Superior temporal gyrus (tissue), 1 donor: ENCODE measurements at regions not wholly inside any gene's neighbourhood (a gene's known extent, or its start where the extent isn't known, plus 50 kb on each side); places are given as distances from the start of the nearest gene placed in this dataset.

Source experiments
- DNase-seq: peaks from one replicate; pipeline ENCODE4 v3.0.0-alpha.2; 2016; ENCODE audit errors: extremely low spot score

- DNase-seq, result no peak
Measured at GRCh38 chr6:3643921-3644738, 107.4 kb downstream of the PXDC1 start.

GRCh38 chr6:3640868-3641267, 110.6 kb downstream of the PXDC1 start:
- no peak for DNase-seq

DNA sequence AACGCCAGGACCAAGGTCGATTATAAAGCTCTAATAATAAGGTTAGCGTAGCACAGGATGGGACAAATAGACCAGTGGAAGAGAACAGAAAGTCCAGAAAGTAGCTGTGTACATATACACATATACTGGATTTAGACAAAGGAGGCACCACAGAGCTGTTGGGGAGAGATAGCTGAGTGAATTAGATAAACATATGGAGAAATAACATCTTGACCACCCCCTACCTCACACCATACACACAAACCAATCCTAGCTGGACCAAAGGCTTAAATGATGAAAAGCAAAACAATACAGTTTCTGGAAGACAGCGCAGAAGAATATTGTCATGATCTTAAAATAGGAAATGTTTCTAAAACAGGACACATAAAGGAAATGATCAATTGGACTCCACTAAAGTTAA, 112.9 kb downstream of the PXDC1 start:
- no peak for DNase-seq

- no peak for DNase-seq
Measured at GRCh38 chr6:3636060-3636459, 115.5 kb downstream of the PXDC1 start.

GRCh38 chr6:3635482-3635881, 116.0 kb downstream of the PXDC1 start:
- DNase-seq, result no peak

DNA sequence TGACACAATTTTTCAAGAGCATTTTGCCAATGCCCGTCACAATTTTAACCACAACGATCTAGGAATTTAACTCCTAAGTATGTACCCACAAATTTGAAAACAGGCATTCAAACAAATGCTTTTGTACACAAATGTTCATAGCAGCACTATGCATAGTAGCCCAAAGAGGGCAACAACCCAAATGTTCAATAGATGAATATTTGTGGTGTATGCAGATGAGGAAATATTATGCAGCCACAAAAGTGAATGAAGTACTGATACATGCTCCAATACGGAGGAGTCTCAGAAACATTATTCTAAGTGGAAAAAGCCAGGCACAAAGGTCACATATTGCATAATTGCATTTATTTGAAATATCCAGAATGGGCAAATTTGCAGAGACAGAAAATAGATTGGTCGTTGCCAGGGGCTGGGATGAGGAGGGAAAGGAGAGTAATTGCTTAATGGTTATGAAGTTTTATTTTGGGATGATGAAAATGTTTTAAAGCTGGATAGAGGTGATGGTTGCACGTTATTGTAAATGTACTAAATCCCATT, 117.2 kb downstream of the PXDC1 start:
- no peak for DNase-seq

DNA sequence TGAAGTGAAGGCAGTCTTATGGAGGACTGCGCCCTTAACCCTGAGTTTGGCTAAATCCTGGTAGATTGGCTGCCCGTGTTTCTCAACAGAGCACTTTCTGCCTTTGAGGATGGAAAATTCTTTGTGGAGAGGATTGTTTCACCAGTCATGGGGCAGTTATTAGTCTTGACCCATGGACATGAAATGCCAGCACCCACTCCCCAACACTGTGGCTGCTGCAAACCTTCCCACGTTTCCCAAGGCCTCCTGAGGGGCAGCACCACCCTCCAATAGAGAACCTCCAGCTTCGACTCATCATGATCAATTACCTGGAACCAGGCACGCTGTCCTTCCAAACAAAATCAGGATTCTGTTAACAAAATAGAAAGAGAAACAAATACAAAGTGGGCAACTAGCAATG, 117.8 kb downstream of the PXDC1 start:
- no peak for DNase-seq

GRCh38 chr6:3631877-3632276, 119.6 kb downstream of the PXDC1 start:
- no peak for DNase-seq

DNA sequence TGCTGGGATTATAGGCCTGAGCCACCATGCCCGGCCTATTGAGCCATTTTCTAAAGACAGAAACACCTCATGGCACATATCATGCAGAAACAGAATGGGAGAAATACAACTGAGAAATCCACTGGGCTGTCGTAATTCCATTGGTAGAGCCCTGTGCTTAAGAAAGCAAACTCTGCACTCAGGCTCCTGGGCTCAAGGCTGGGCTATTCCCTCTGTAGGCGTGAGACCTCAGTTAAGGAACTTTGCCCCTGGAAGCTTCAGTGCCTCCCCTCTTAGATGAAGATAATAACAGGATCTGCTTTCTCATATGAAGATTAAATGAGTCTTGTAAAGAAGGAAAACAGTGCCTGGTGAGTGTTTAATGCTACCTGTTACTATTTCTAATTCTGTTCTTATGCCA, 120.3 kb downstream of the PXDC1 start:
- no peak for DNase-seq

GRCh38 chr6:3630258-3630835, 121.2 kb downstream of the PXDC1 start:
- DNase-seq, result no peak

- no peak for DNase-seq
Measured at GRCh38 chr6:3627956-3628835, 123.3 kb downstream of the PXDC1 start.

- DNase-seq, result no peak
Measured at GRCh38 chr6:3627501-3627900, 124.0 kb downstream of the PXDC1 start.

DNA sequence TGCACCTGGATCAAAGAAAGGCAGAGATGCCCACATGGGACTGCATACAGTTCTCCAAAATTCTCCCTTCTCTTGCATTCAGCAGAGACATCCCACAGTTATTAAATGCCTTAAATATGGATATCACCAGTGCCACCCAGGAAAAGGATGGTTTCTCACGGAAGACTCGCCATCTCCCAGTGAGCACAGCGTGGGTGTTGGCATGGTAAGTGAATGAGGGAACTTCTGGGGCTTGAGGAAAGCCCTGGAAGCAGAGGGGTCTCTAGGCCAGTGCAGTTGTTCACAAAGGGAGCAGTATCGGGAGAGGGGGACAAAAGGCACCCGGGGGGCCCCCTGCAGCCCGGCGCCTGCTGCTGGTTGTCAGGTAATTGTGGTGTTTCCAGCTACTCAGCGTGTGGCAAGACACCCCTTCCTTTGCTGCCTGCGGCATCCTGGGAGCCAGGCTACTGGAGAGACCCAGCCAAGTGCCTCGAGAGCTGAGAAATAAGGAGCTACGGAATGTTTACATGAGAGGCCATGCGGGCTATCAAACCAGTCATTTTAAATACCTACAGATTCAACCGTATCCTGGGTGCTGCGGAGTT, 125.4 kb downstream of the PXDC1 start:
- no peak for DNase-seq

DNA sequence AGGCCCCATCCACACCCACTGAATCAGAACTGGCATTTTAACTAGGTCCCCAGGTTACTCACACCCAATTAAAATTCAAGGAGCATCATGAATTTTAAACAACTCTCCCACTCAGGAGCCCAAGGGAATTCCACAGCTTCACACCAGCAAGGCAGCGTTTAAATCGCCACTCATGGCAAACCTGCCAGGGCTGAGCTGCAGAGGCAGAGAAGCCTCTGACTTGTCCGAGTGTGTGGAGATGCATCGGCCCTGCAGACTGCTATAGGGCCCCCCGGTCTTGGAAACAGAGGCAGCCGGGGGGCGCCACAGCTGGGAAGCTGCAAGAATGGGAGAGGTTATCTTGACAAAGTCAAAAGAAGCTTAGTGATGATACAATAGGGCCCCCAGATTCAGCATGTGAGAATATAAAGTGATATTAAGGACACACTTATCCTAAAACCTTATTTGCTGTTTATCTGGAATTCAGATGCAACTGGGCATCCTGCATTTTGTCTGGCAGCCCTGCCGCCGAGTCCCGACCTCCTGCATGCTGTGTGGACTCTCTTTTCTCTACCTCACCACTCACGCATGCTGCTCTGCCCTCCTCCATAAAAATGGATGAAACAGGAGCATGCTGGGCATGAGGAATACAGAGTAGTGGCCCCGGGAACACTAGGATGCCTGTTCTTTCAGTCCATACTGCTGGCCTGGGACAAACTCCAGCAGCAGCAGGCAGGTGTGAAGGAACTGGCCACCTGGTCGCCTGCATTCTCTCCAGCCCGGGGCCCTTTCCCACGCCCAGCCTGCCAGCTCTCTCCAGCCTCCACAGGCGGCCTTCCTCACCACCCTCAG, 126.1 kb downstream of the PXDC1 start:
- no peak for DNase-seq

DNA sequence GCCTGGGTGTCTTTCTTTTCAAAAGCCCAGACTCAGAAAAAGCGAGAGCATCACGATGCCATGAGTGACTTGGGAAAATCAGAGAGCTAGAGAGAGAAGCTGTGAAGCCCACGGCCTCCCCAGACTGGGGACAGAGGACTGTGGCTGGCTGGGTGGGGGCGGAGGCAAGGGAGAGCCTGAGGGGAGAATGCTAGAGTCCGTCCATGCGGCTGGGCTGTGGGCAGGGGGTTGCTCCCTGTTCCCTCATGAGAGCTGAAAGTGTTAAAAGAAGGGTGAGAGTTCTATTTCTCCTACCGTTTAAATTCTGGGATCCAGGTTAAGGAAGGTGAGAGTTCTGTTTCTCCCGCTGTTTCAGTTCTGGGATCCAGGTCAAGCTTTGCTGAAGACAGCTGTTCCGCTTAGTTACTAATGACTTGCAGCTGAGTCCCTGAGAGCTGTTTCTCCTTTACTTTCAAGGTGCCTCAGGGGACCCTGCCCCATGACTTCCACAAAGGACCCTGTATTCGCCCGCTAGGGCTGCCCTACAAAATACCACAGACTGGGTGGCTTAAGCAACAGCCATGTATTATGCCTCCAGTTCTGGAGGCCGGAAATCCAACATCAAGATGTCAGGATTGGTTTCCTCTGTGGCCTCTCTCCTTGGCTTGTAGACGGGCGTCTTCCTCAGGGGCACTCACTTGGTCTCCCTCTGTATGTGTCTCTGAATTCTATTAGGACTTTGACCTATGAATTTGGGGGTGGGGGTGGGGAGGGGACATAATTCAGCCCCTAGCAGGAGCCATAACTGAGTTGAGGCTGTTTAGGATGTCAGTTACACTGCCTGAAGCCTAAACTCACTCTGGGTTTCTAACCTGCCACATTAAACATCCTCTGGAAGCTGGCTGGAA, 127.0 kb downstream of the PXDC1 start:
- no peak for DNase-seq

- no peak for DNase-seq
Measured at GRCh38 chr6:3623451-3624249, 127.9 kb downstream of the PXDC1 start.

- no peak for DNase-seq
Measured at GRCh38 chr6:3621411-3621810, 130.1 kb downstream of the PXDC1 start.

DNA sequence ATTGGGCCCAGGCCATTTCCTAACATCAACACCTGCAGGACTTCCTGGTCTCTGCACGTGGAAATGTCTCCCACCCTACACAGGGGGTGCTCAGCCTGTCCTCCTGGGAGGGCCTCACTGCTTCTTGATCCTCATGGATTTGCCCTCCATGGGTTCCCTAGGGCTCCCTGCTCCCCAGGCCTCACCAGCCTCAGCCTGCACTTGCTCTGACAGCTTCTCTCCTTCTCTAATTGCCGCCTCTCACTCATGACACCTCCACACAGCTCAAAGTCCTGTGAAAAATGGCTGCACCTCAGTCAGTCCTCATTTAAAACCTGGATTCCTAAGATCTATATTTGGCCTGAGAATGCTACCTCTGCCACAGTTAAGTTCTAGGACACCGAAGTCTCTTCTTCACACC, 130.6 kb downstream of the PXDC1 start:
- DNase-seq, result no peak

- DNase-seq, result no peak
Measured at GRCh38 chr6:3620389-3620788, 131.1 kb downstream of the PXDC1 start.
